ENCODE measurements at regions not wholly inside any gene's neighbourhood (a gene's known extent, or its start where the extent isn't known, plus 50 kb on each side); places are given as distances from the start of the nearest gene placed in this dataset.
"Not testable (repeated sequence)": the region's sequence is repeated elsewhere in the genome, so short reads cannot be mapped to it uniquely, and the experiment has no call there.

- DNase-seq: peak; percentile 68
These were observed 155.4 kb downstream of the DIO2 start for GRCh38 chr14:80055667-80056496.

- DNase-seq: no peak
These were observed 156.1 kb downstream of the DIO2 start for GRCh38 chr14:80055226-80055625.

- no peak for DNase-seq
These were observed 157.3 kb downstream of the DIO2 start for GRCh38 chr14:80054020-80054419.

GRCh38 chr14:80049055-80049454 lies 162.2 kb downstream of the DIO2 start:
- no peak for DNase-seq

- no peak for DNase-seq
These were observed 163.5 kb downstream of the DIO2 start for GRCh38 chr14:80047761-80048160.

GRCh38 chr14:80037349-80037748 lies 174.0 kb downstream of the DIO2 start:
- no peak for DNase-seq

GRCh38 chr14:80024417-80024816 lies 186.9 kb downstream of the DIO2 start:
- no peak for DNase-seq

- DNase-seq: not testable (repeated sequence)
These were observed 192.8 kb downstream of the DIO2 start for GRCh38 chr14:80018476-80018875.

- DNase-seq: peak; percentile 56
These were observed 193.5 kb downstream of the DIO2 start for GRCh38 chr14:80017795-80018194.

GRCh38 chr14:80010245-80010644 lies 201.1 kb downstream of the DIO2 start:
- not testable (repeated sequence) for DNase-seq

- no peak for DNase-seq
These were observed 205.7 kb downstream of the DIO2 start for GRCh38 chr14:80005561-80005960.

- no peak for DNase-seq
These were observed 206.4 kb downstream of the DIO2 start for GRCh38 chr14:80004871-80005270.

- no peak for DNase-seq
These were observed 208.2 kb downstream of the DIO2 start for GRCh38 chr14:80003138-80003537.

GRCh38 chr14:79997509-79998208 lies 213.6 kb downstream of the DIO2 start:
- no peak for DNase-seq

- no peak for DNase-seq
These were observed 218.7 kb downstream of the DIO2 start for GRCh38 chr14:79992407-79993198.

- no peak for DNase-seq
These were observed 219.4 kb downstream of the DIO2 start for GRCh38 chr14:79991866-79992265.

- no peak for DNase-seq
These were observed 221.3 kb downstream of the DIO2 start for GRCh38 chr14:79989990-79990389.

- no peak for DNase-seq
These were observed 225.1 kb downstream of the DIO2 start for GRCh38 chr14:79986251-79986650.

GRCh38 chr14:79972230-79972629 lies 239.1 kb downstream of the DIO2 start:
- no peak for DNase-seq

- DNase-seq: no peak
These were observed 240.0 kb downstream of the DIO2 start for GRCh38 chr14:79971330-79971729.

- no peak for DNase-seq
These were observed 243.9 kb downstream of the DIO2 start for GRCh38 chr14:79967453-79967852.

- DNase-seq: no peak
These were observed 244.3 kb downstream of the DIO2 start for GRCh38 chr14:79967001-79967400.

GRCh38 chr14:79965896-79966295 lies 245.4 kb downstream of the DIO2 start:
- DNase-seq: no peak

- no peak for DNase-seq
These were observed 250.1 kb downstream of the DIO2 start for GRCh38 chr14:79961197-79961596.

Measured in islet precursor cell (in vitro differentiated cells).